HG02798 (cell line): ENCODE measurements at regions not wholly inside any gene's neighbourhood (a gene's known extent, or its start where the extent isn't known, plus 50 kb on each side); places are given as distances from the start of the nearest gene placed in this dataset.

Experiments
- ATAC-seq: cut with Tn5 transposase; IDR thresholded peaks from one replicate; pipeline ENCODE4 v1.9.1; 2021; ENCODE audit warnings: mild to moderate bottlenecking; ENCODE audit not compliant: unreplicated experiment, poor library complexity

- no peak for ATAC-seq
Measured at GRCh38 chr3:76986876-76987474, 52.9 kb upstream of the ROBO2 start.
